Activated T-cell treated with anti-CD3 and anti-CD28 coated beads, Interleukin-2, amount 50 U/mL, for 24 hours (primary cell): ENCODE measurements at regions not wholly inside any gene's neighbourhood (a gene's known extent, or its start where the extent isn't known, plus 50 kb on each side); places are given as distances from the start of the nearest gene placed in this dataset.

Experiments used
- DNase-seq: peaks from one replicate; pipeline ENCODE4 v3.0.0-alpha.2; 2020
- H3K27ac Mint-ChIP-seq: 2 replicates; pipeline ENCODE4 v1.8.0; 2020; ENCODE audit warnings: mild to moderate bottlenecking, mixed read lengths
- H3K27me3 Mint-ChIP-seq: 2 replicates; pipeline ENCODE4 v1.8.0; 2020; ENCODE audit warnings: mixed read lengths
- H3K36me3 Mint-ChIP-seq: 2 replicates; pipeline ENCODE4 v1.8.0; 2020; ENCODE audit warnings: low read depth, mixed read lengths
- H3K4me1 Mint-ChIP-seq: 2 replicates; pipeline ENCODE4 v1.8.0; 2020; ENCODE audit warnings: low read depth, mixed read lengths
- H3K4me3 Mint-ChIP-seq: 2 replicates; pipeline ENCODE4 v1.8.0; 2020; ENCODE audit warnings: mild to moderate bottlenecking, moderate library complexity, mixed read lengths
- H3K9me3 Mint-ChIP-seq: 2 replicates; pipeline ENCODE4 v1.8.0; 2020; ENCODE audit warnings: mixed read lengths

DNA sequence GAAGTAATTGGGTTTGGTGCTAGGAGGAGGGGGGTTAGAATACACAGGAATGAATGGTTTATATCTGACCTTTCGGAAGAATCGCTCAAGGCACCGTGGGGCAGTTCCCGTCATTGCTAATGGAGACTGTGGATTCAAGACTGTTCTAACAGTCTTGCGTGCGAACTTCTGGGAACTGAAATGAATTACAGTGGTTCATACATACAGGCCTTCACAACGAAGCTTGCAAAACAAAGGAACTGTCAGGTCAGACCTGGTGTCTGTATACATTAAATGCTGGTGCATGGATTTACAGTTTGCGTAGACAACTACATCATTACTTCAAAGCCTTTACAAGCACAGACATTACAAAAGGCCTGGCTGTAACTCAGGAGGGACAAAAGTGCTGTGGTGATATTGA lies 983.9 kb downstream of the CDH11 start:
- H3K9me3 Mint-ChIP-seq: peaks cover 28% of the 10 kb centered on the region
- H3K4me3 Mint-ChIP-seq: no peak overlapping the region
- DNase-seq: no peak
- H3K36me3 Mint-ChIP-seq: no peaks in the 10 kb centered on the region
- H3K4me1 Mint-ChIP-seq: no peaks in the 10 kb centered on the region
- H3K27me3 Mint-ChIP-seq: no peaks in the 10 kb centered on the region
- no peak overlapping the region for H3K27ac Mint-ChIP-seq

DNA sequence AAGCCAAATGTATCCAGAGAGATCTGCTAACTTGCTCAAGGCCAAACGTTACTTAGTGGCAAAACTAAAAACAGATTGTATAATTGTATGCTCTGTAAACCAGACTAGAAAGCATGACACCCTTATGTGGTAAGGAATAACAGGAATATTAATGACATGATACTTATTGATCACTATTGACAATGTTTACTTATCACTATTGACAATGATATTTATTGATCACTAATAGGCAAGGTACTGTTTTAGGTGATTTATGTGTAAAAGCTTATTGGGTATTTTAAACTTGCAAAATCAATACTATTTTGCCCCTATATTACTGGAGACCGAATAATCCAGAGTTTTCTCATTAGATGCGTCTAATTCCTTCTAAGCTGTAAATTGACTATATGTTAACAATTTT lies 985.1 kb downstream of the CDH11 start:
- Mint-ChIP-seq H3K9me3 (peaks cover 32% of the 10 kb centered on the region), H3K27me3 (no peaks in the 10 kb centered on the region), H3K4me1 (no peaks in the 10 kb centered on the region), H3K27ac (no peak overlapping the region), H3K4me3 (no peak overlapping the region), H3K36me3 (no peaks in the 10 kb centered on the region)
- no peak for DNase-seq

DNA sequence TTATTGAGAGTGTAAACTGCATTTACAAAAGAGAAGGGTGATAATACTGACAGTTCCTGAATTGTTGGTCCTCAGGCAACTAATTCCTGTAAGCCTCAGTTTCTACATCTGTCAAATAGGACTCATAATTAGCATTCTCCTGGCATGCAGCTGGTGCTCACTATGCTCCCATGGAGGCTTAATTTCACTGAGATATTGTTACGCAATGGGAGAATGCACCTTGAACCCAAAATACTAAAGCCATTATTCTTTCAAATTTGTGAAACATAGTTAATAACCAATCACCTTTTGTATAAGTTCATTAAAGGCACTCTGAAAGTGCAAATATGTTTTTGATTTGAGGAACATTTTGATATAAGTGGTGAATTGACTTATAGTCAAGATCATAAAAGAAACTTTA lies 985.5 kb downstream of the CDH11 start:
- Mint-ChIP-seq H3K27ac (no peak overlapping the region), H3K27me3 (no peaks in the 10 kb centered on the region), H3K4me1 (no peaks in the 10 kb centered on the region), H3K9me3 (peaks cover 35% of the 10 kb centered on the region), H3K4me3 (no peak overlapping the region), H3K36me3 (no peaks in the 10 kb centered on the region)
- DNase-seq: no peak

DNA sequence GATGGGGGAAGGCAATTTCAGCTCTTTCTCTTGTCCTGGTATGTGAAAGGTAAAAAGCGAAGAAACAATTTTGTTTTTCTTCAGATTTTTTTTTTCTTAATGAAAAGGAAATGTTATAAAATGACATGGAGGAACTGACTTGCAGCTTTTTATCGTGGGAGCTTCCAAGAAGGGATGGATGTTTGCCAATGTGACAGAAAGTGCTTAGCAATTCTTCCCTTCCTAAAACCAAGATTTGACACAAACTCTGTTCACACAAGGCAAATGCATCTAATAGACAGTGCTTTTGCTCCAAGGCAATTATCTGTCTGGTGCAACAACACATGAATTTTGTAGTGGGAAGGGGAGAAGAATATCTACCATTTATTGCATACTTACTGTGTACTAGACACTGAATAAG lies 988.5 kb downstream of the CDH11 start:
- Mint-ChIP-seq H3K27ac (no peak overlapping the region), H3K27me3 (no peaks in the 10 kb centered on the region), H3K4me1 (no peaks in the 10 kb centered on the region), H3K36me3 (no peaks in the 10 kb centered on the region), H3K4me3 (no peak overlapping the region), H3K9me3 (peaks cover 41% of the 10 kb centered on the region)
- DNase-seq: no peak

DNA sequence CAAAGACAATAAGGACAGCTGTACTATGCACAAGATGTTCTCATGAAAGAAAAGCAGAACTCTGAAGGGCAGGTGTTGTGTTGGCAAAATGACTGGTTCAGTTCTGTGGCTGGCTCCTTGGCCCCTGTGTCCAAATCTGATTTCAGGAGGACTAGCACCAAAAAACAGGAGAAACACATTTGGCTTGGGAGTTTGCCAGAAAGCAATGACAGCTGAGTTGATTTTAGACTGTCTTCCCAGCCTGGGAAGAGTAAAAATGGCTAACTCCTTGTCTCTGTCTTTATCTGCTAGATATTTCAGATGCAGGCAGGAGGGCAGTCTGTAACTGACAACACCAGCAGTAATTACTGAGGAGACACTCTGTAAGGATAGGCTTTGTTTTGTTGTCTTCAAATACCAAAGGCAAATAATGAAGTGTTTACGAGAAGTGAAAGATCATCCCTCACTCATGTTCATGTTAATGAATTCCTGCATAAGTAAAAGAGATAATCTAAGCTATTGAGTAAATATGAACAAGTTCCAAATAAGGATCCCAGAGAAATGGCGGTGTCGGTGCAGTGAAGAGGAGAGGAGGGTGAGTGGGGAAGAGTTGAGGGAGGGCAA lies 989.0 kb downstream of the CDH11 start:
- Mint-ChIP-seq H3K27me3 (no peaks in the 10 kb centered on the region), H3K4me3 (no peak overlapping the region), H3K36me3 (no peaks in the 10 kb centered on the region), H3K27ac (no peak overlapping the region), H3K9me3 (peaks cover 37% of the 10 kb centered on the region), H3K4me1 (no peaks in the 10 kb centered on the region)
- no peak for DNase-seq

DNA sequence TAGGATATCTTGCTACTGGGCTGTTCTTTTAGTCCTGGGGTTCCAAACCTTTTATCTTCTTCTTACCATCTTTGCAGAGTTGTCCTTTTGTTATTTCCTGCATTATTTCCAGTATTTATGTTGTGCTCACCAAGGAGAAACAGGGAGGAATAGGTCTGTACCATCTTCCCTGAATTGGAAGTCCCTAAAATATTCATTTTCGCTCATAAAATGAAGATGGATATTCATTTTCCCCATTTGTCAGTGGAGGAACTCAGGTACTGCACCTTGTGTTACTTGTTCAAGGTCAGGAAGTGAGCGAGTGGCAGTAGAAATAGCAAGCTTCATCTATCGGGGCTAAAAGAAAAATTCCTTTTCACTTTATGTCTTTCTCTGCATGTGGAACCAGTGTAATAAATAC lies 989.7 kb downstream of the CDH11 start:
- Mint-ChIP-seq H3K4me1 (no peaks in the 10 kb centered on the region), H3K9me3 (peaks cover 33% of the 10 kb centered on the region), H3K27ac (no peak overlapping the region), H3K27me3 (no peaks in the 10 kb centered on the region), H3K4me3 (no peak overlapping the region), H3K36me3 (no peaks in the 10 kb centered on the region)
- DNase-seq: no peak

DNA sequence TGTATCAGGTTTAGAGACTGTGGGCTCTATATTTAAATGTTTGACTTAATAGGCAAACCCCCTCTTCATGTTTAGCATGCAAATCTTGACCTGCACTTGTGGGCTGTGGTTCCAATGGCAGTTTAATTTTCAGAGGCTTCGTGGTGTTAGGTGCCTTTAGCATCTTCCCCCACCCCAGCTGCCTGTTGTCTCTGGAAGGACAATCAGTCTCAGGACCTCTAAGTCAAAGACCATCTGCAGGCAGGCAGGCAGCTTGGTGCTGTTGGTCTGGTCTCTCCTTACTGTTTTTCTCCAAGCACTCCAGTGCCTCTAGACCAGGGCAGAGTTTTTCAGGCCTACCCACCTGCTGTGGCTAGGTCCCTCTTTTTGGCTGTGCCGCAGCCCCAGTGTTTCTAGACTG lies 990.4 kb downstream of the CDH11 start:
- Mint-ChIP-seq H3K9me3 (peaks cover 33% of the 10 kb centered on the region), H3K27me3 (no peaks in the 10 kb centered on the region), H3K4me3 (no peak overlapping the region), H3K27ac (no peak overlapping the region), H3K36me3 (no peaks in the 10 kb centered on the region), H3K4me1 (no peaks in the 10 kb centered on the region)
- DNase-seq: no peak

DNA sequence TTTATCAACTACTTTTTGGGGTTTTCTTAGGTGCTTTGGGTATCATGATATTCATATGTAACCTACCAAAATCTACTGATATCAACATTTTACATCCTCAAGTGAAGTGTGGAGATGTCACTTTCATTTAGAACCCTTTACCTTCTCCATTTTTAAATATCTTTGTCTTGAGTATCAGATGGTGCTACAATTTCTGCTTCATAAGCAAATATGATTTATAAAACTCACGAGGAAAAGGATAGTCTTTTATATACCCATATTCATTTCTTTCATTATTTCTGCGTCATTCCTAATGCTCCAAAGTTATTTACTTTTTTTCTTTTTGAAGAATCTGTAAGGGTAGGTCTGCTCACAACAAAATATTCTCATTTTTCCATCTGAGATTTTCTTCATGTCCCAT lies 991.7 kb downstream of the CDH11 start:
- no peak for DNase-seq
- H3K4me1 Mint-ChIP-seq: no peaks in the 10 kb centered on the region
- no peaks in the 10 kb centered on the region for H3K27me3 Mint-ChIP-seq
- H3K27ac Mint-ChIP-seq: no peak overlapping the region
- no peaks in the 10 kb centered on the region for H3K36me3 Mint-ChIP-seq
- H3K9me3 Mint-ChIP-seq: peaks cover 27% of the 10 kb centered on the region
- no peak overlapping the region for H3K4me3 Mint-ChIP-seq

DNA sequence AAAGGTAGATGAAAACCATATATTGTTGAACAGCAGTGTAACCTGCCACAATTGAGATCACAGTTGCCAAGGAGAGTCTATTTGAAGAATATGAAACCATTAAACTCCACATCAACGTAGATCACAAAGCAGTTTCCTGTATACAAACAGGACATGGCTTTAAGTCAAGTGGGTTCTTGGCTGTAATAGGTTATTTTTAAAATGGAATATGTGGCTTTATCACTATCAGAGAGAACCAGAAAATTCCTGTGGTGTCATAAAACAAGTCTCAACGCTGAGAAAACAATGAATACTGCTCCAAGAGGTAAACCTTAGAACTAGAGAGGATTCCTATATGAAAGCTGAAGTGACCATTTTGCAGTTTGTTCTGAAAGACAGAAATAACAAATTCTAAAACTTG lies 999.7 kb downstream of the CDH11 start:
- H3K36me3 Mint-ChIP-seq: no peaks in the 10 kb centered on the region
- no peak overlapping the region for H3K27ac Mint-ChIP-seq
- no peaks in the 10 kb centered on the region for H3K27me3 Mint-ChIP-seq
- no peak for DNase-seq
- H3K9me3 Mint-ChIP-seq: peaks cover 14% of the 10 kb centered on the region
- no peaks in the 10 kb centered on the region for H3K4me1 Mint-ChIP-seq
- H3K4me3 Mint-ChIP-seq: no peak overlapping the region

DNA sequence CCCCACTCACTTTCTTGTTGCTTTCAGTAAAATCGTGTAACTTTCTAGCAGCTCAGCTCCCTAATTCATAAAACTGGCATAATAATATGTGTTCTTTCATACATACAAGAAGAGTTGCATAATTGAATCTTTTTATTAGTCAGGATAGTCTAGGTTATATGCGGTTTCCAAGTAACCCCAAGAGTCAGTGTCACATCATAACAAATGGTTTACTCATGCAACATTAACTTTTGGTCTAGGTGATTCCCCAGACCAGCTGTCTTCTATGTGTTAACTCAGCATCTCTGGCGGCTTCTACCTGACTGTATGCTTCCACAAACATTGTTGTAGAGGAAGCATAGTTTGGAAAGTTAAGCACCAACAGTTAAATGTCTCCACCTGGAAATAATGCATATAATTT lies 1000.4 kb downstream of the CDH11 start:
- H3K27ac Mint-ChIP-seq: no peak overlapping the region
- H3K9me3 Mint-ChIP-seq: peaks cover 18% of the 10 kb centered on the region
- H3K4me3 Mint-ChIP-seq: no peak overlapping the region
- no peaks in the 10 kb centered on the region for H3K27me3 Mint-ChIP-seq
- no peaks in the 10 kb centered on the region for H3K4me1 Mint-ChIP-seq
- no peak for DNase-seq
- H3K36me3 Mint-ChIP-seq: no peaks in the 10 kb centered on the region

DNA sequence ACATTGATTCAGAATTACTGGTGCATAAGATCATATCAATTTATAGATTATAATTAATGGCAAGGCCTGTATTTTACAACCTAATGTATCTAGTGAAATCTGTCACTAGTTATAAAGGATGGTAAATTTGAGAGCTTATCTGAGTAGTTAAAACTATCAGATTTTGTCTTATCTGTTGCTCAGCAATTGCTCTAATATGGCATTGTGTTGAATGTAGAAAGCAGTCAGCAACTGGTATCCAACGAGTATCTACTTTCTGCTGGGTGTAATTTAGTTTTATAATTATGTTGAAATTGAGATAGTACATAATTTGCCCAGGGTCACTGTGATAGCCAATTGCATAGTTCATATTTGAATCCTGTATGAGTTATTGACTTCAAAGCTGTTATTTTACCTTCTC lies 1005.7 kb downstream of the CDH11 start:
- H3K4me1 Mint-ChIP-seq: no peaks in the 10 kb centered on the region

DNA sequence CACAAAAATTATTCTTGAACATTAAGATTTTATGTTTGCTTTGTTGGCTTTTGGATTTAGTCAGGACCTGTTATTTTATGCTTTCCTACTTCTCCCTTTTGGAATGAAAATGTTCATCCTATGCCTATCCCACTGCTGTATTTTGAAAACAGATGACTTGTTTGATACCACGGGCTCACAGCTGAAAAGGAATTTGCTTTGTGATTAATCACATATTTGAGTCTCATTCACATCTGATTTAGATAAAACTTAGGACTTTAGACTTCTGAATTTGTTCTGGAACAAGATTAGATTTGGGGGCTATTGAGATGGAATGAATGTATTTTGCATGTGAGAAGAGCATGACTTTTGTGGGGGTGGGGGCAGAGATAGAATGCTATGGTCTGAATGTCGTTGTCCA lies 1012.6 kb downstream of the CDH11 start:
- Mint-ChIP-seq H3K27me3 (no peaks in the 10 kb centered on the region), H3K9me3 (peaks cover 28% of the 10 kb centered on the region), H3K4me1 (no peaks in the 10 kb centered on the region), H3K27ac (no peak overlapping the region), H3K4me3 (no peak overlapping the region), H3K36me3 (no peaks in the 10 kb centered on the region)
- no peak for DNase-seq

More for the DNA sequence above, 1005.7 kb downstream of the CDH11 start:
- DNase-seq: no peak
- H3K36me3 Mint-ChIP-seq: no peaks in the 10 kb centered on the region
- H3K27ac Mint-ChIP-seq: no peak overlapping the region
- no peak overlapping the region for H3K4me3 Mint-ChIP-seq
- H3K27me3 Mint-ChIP-seq: no peaks in the 10 kb centered on the region
- peaks cover 25% of the 10 kb centered on the region for H3K9me3 Mint-ChIP-seq

DNA sequence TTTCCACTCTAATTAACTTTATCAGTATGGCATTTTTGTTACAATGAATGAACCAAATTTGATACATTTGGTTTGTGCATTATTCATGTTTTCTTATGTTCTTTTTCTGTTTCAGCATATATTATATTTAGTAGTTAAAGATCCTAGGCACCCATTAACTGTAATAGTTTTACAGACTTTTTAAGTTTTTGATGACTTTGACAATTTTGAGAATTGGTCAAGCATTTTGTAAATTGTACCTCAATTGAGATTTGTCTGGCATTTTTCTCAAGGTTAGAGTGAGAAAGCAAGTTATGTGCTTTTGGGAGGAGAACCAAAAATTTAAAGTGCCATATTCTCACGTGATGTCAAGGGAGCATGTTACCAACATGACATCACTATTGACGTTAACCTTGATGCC lies 1019.2 kb downstream of the CDH11 start:
- H3K27me3 Mint-ChIP-seq: no peaks in the 10 kb centered on the region
- peaks cover 20% of the 10 kb centered on the region for H3K9me3 Mint-ChIP-seq
- no peaks in the 10 kb centered on the region for H3K36me3 Mint-ChIP-seq
- H3K4me3 Mint-ChIP-seq: no peak overlapping the region
- H3K4me1 Mint-ChIP-seq: no peaks in the 10 kb centered on the region
- DNase-seq: no peak
- no peak overlapping the region for H3K27ac Mint-ChIP-seq

DNA sequence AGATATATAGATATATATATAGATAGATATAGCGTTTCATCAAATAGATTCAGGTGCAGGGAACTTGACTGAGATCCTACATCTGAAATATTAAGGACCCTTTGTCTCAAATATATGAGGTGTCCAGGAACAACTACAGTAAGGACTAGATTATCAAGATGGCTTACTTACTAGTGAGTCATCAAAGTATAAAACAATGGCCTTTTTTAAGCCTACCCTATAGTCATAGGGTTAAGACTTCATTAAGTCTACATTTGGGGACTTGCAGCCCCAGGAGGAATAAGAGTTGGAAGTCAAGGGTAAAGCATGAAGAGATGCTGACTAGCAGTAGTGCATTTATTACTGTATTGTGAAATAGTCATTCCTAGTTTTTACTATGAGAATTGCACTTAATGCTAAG lies 1023.4 kb downstream of the CDH11 start:
- Mint-ChIP-seq H3K36me3 (no peaks in the 10 kb centered on the region), H3K4me1 (no peaks in the 10 kb centered on the region), H3K27me3 (no peaks in the 10 kb centered on the region), H3K9me3 (peaks cover 23% of the 10 kb centered on the region), H3K4me3 (no peak overlapping the region), H3K27ac (no peak overlapping the region)
- DNase-seq: no peak

DNA sequence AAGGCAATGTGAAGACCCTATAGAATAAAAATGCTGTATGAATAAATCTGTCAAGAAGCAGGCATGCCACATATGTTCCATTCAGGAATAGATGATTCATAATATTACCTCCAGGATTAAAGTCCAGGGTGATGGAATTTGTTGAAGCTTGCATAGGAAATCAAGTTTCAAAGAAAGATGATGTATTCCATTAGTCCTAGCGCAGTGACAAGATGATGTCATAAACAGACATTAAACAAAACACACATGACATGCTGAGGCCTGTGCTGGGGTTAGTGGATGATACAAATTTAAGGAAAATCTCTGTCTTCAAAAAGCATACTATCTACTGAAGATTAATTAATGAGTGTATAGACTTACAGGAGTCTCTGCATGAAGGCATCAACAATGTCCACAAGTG lies 1025.2 kb downstream of the CDH11 start:
- H3K27me3 Mint-ChIP-seq: no peaks in the 10 kb centered on the region
- no peak overlapping the region for H3K27ac Mint-ChIP-seq

DNA sequence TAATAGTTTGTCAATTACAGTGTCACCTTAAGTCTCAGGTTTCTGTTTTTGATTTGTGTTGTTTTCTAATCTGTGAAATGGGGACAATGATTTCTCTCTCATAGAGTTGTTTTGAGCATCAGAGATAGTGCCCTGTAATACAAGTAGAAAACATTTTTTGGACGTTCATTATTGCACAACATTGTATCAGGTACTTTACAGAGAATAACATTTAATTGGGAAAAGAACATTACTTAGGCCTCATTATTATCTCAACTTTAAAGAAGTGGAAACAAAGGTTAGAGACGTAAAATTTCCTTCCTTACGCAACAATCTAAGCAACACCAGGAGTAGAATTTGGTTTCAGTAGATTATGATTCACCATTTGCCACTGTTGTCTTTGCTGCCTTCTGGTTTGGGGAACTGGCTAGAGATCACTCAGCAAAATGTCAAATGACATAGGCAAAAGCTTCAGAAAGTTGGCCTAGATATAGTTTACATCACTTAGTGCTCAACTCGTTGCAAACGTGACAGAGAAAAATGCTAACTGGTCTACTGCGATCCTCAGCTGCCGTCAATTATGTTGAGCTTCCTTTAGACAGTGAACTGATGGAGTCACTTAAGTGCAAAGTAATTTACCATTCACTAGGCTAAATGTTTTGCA lies 1026.8 kb downstream of the CDH11 start:
- Mint-ChIP-seq H3K4me3 (no peak overlapping the region), H3K36me3 (no peaks in the 10 kb centered on the region), H3K4me1 (no peaks in the 10 kb centered on the region), H3K27me3 (no peaks in the 10 kb centered on the region), H3K9me3 (peaks cover 17% of the 10 kb centered on the region), H3K27ac (no peak overlapping the region)
- DNase-seq: no peak

More for the DNA sequence above, 1025.2 kb downstream of the CDH11 start:
- no peak for DNase-seq
- no peak overlapping the region for H3K4me3 Mint-ChIP-seq
- no peaks in the 10 kb centered on the region for H3K36me3 Mint-ChIP-seq
- peaks cover 21% of the 10 kb centered on the region for H3K9me3 Mint-ChIP-seq
- H3K4me1 Mint-ChIP-seq: no peaks in the 10 kb centered on the region
